GM19324 (cell line): ENCODE measurements at regions not wholly inside any gene's neighbourhood (a gene's known extent, or its start where the extent isn't known, plus 50 kb on each side); places are given as distances from the start of the nearest gene placed in this dataset.

Source experiments
- ATAC-seq: cut with Tn5 transposase; IDR thresholded peaks from one replicate; pipeline ENCODE4 v1.9.1; 2021; ENCODE audit warnings: mild to moderate bottlenecking, moderate library complexity; ENCODE audit not compliant: unreplicated experiment, low FRiP score

DNA sequence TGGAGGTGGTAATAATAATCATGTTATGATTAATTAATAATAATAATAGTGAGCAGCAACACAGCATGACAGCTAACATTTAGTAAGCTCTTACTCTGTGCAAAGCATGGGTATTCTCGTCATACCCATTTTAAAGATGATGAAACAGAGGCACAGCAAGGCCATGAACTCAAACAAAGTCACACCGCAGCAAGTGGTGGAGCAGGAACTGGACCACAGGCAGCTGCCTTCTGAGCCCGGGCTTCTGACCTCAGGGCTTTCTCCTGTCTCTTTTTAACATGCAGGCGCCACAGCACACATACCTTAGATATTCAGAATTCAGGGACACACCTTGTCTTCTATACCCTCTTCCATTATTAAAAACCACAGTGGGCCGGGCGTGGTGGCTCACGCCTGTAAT is 50.7 kb upstream of the SPATA12 start:
- no peak for ATAC-seq

DNA sequence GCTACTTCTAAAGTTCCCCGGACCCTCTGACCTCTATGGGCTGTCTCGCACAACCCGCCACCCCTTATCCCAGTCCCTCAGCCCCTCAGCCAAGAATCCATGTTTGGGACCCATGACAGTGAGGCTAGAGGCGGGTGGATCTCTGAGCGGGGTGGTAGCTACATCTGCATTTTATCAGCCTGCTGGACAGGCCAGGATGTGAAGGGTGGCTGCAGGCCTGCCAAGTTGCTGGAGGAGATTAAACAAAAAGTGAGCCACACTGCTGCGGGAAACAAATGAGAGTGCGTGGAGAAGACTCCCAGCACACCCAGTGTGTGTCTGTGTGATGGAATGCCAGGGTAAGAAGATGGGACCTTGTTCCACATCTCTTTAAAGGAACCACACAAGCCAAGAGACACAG is 51.1 kb upstream of the SPATA12 start:
- no peak for ATAC-seq

DNA sequence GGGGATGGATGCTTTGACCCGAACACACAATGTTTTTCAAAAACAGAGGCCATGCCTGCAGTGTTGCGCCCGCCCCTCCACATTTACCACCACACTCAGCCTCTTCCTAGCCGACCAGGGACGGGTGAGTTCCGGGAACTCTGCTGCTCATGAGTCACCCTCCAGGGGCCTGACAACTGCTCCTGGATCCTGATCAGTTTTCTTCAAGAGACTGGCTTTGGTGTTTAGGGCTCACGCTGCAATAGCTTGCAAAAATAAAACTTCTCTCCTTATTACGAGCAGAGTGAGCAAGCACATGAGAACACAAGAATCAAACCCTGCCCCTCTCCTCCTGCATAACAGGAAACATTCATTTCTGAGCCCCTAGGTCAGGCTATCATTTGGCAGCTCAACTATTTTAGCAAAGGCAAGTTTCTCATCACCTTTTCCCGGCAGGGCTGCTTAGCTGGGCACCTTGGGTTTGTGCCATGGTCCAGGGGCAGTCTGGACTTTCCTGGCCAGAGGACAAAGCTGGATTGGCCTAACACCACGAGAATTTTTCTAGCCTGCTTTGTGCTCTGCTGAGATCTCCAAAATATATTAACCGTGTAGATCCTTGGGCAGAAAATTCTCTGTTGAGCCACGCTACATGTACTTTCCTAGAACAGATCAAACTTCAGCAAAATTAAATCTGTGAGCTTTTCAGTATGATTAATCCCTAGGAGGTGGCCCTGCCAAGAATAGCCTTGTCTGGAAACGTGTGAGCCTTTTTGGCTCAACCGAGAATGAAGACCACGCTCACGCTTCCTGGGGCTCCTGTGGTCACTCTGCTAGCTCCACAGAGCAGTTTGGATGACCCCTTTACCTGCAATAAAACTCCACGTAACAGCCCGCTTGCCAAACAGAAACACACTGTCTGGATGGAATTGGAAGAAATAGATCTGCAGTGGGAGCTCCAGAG is 52.7 kb upstream of the SPATA12 start:
- no peak for ATAC-seq

DNA sequence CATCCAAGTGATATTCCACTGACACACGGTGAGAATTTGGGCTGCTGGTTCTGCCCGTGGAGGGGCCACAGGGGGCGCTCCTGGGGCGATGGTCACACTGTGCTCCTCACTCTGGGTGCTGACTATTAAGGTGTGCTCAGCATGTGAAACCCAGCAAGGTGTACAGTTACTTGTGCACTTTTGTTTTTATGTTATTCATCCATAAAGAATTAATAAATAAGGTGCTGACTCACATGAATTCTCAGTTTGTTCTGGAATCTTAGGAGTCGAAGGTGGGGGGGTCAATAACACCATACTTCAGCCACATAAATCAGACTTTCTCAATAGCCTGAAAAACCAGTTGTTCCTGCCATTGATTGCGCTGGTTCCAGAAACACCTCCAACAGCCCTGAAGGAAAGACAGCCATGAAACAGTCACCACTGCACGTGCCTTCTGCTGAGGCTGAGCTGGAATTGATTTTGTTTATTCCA is 53.5 kb upstream of the SPATA12 start:
- ATAC-seq = no peak

DNA sequence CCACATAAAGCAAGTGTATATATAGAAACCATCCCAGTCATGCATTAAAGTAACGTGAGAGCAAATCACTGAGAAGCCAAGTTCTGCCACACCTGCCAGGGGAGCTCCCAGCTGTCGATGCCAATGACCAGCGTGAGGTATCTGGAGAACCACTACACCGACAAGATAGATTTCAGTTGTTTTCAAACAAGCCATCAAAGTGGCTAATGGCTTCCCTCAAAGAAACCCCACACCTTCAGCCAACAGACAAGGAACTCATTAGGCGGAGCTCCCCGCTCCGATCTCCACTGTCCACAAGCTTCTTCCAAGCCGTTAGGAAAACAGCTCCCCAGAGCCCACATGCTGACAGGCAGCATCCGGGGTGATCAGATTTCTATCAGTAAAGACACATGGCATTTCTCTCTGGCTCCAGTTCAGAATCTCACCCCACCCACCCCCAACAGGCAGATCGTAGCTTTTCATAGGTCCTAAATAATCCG is 54.2 kb upstream of the SPATA12 start:
- ATAC-seq = no peak

DNA sequence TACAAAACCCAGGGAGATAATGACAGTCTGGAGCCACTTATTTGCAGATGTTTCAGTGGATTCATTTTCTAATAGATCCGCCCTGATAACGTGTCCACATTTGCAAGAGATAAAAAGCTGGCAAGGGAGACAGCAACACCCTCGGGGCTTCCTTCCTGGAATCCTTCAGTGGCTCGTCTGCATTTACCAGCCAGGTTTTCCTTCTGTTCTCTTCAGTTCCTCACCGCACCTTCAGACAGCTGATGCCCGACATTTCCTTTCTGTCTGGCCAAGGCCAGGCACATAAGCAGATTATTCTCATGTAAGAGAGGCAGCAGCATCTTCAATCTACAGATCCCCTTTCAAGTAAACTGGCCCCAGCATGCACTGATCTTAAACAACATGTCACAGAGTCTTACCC is 56.2 kb upstream of the SPATA12 start:
- ATAC-seq = no peak

DNA sequence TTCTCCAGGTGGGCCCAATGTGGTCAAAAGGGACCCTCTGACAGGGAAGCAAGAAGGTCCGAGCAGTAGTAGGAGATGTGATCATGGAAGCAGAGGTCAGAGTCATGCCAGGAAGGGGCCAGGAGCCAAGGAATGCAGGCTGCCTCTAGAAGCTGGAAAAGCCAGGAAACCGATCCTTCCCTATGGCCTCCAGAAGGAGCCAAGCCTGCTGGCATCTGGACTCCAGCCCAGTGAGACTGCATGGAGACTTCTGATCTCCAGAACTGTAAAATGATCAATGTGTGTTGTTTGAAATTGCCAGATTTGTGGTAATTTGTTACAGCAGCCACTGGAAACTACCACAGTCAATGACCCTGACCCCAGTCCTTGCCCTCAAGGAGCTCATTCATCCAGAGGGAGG is 56.8 kb upstream of the SPATA12 start:
- ATAC-seq = no peak

DNA sequence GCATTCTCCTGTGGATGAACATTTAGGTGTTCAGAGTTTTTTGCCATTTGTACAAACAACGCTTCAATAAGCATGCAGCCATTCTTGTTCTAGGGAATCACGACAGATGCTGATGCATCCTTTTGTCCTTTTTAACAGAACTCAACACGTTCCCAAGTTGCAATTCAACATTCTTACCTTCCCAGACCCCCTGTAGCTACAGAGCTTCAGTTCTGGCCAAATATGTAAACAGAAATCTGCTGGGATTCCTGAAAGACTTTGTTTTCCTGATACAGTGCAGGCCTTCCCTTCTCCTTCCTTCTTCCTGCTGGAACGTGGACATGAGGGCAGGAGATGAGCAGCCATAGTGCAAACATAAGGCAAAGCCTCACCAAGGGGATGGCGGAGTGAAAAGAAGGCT is 59.1 kb upstream of the SPATA12 start:
- ATAC-seq = no peak

DNA sequence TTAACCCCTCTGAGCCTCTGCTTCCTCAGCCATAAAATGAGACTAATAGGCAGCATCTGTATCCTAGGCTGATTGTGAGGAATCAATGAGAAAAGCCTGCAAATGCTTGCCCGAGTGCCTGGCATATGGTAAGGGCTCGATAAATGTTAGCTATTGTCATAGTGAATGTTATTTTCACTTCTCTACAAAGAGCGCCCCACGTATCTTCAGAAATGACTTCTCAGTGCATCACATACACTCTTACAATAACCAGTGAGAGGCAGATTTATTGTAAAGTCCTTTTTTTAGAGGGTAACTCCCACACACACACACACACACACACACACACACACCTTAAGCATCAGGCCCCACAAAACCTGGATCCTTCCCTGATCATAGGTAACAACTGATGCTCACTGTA is 60.5 kb upstream of the SPATA12 start:
- ATAC-seq = no peak

DNA sequence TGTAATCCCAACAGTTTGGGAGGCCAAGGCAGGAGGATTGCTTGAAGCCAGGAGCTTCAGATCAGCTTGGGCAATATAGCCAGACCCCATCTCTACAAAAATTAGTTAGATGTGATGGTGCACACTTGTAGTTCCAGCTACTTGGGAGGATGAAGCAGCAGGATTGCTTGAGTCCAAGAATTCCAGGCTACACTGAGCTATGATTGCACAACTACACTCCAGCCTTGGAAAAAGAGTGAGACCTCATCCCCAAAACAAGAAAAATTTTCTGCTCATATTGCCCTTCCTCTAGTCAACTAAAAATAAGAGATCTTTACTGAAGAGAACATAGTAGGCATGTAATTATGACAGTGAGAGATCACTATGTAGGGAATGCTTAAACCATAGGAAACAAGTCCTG is 60.9 kb upstream of the SPATA12 start:
- ATAC-seq = no peak

DNA sequence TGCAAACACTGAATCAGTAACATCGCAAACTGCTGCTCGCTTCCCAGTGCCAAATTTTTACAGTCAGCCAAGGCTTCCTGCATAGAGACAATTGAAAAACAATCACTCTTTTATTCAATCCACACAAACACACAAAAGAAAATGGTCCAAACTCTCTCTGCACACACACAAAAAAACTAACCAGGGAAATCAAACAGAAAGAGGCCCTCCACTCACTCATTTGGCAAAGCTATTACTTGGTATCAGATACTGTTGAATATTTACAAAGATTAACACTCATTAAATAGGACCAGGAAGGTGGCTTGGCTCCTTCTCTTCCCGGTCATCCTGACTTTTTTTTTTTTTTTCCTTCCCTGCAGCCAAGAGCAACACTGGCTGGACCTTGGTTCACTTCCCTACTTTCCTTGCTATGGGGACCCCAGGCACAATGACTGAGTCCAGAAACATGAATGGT is 62.4 kb upstream of the SPATA12 start:
- no peak for ATAC-seq

DNA sequence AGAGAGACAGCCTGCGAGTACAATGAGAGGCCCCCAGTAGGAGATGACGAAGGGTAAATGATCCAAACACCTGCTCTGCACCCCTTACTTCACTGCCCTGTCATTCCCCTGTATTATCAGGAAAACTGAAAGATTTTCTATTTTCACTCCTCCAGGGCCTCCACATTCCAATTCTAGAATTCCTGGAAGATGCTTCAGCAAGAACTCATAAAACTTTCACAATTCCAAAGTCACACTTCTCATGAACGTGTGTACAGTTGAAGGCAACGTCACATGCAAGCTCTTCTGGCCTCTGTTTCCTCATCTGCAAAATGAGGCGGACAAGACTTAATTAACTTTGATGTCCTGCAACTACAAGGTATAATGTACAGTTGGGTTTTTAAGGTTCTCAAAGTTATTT is 62.8 kb upstream of the SPATA12 start:
- no peak for ATAC-seq

DNA sequence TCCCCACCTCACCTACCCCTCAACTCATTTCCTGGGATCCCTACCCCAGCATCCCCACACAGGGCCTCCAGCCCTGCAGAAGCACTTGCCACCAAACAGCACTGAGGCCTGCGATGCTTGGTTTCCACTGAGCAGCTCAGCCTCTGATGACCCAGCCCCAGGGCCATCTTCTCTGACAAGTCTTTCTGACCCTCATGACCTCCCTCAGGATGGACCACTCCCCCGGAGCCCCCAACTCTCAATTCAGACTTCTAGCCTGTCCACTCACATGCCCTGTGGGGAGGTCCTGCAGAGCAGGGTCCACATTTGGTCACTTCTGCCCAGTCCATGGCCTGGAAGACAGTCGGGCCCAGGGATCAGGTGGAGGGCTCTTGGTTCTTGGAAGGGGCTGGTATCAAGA is 63.4 kb upstream of the SPATA12 start:
- ATAC-seq = no peak

DNA sequence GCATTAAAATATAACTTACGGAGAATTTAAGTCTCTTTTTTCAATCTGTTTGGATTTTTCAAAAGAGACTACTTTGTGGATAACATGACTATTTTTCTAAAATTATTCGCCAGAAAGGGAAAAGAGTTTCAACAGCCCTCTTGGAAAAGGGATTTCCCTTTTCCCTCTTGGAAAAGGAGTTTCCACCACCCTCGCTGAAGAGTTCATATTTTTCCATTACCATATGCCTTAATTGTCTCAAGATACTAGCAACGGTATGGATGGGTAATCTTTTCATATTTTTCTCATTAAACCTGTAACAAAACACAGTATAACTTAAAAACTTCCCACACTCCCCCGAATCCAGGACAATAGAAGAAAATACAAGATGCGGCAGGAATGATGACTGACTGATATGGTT is 66.1 kb upstream of the SPATA12 start:
- no peak for ATAC-seq

DNA sequence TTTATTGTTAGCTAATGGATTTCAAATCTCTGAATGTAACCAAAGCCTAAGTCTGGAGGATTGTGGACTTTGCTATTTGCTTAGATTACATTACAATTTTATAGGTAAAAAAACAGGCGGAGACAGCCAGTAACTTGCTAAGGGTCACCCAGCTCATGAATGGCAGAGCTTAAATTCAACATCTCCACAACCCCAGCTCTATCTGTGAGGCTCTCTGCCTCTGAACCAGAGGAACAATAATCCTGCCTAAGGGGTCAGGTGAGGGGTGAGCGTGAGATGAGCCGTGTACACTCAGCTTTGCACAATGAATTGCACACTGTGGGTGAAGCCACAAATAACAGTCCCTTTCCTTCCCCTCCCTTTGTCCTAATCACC is 69.8 kb upstream of the SPATA12 start:
- no peak for ATAC-seq

DNA sequence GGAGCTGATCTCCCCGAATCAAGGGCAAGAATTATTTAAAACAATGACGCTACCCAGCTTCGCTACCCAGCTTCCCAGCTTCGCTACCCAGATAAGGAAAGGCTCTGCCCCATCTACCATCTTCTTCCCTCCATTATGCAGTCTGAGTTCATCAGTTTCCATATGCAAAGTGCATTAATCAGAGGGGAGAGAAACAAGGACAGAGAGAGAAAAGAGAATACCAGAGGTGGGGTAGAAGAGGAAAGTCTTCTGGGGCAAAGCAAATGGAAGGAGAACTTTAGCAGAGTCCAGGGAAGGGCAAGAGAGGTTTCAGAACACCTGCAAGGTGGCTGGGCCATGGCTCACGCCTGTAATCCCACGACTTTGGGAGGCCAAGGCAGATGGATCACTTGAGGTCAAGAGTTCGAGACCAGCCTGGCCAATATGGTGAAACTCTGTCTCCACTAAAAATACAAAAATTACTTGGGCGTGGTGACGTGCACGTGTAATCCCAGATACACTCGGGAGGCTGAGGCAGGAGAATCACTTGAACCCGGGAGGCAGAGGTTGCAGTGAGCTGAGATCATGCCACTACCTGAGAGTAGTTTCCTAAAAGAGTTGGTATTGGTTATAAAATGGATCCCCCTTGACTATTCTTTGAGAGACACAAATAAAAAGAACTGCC is 70.4 kb upstream of the SPATA12 start:
- ATAC-seq = no peak

DNA sequence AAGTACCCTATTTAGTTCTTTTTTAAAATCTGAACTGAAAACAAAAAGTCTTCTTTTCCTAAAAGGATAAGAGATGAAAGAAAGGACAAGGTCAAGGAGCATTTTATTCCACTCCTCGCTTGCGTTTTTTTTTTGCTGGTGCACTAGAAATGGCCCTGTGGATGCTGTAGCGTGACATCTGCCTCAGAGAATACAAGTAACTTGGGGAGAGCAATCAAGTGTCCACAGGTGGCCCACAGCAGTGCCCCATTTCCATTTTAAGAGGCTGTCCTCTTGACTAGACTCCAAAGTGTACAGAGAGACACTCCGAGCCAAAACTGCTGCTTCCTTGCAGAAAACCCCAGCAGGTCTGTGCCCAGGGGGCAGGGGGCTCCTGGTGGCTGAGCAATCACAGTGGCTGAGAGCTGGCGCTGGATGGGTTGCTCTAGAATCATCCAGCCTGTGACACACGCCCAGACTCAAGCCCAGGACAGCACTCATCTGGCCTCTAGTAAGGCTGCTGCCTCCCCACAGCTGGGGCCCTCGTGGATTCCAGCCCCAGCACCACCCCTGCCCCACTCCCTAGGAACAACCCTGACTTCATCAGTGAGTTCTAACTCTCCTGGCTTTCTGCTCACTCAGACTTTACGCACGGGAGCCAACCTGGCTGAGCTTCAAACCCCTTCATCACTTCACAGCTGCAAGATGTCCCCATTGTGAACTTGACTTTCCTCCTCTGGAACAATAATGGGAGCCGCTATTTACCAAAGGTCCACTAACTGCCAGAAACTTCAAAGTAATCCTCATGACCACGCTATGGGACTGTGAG is 71.1 kb upstream of the SPATA12 start:
- no peak for ATAC-seq

DNA sequence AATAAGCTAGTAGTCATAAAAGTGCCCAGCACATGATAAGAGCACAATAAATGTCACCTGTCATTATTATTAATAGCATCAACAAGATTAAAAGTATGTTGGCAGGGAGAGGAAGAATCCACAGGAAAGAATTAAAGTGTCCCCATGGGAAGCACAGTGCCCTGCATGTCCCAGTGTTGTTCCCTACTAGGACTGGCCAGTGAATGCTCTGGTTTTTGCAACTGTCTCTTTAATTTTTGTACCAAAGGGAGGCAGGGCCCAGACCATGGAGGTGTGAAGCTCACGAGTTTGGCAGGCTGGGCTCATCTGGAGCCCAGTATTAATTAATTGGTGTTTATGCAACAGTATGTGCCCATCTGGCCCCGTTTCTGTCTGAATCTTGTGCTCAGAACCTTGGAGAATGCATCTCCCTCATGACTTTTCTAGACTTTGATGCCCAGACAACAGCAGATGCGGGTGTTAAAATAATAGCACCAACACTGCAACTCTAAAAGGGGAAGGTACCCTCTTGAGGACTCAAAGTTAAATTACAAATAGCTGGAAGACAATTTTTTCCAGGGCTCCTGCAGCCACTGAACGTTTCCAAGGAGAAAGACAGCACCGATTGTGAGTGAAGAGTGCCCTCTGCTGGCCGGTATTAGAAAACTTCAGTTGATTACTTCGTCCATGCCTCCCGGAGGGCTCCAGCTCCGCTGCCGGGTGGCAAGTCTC is 71.9 kb upstream of the SPATA12 start:
- no peak for ATAC-seq

DNA sequence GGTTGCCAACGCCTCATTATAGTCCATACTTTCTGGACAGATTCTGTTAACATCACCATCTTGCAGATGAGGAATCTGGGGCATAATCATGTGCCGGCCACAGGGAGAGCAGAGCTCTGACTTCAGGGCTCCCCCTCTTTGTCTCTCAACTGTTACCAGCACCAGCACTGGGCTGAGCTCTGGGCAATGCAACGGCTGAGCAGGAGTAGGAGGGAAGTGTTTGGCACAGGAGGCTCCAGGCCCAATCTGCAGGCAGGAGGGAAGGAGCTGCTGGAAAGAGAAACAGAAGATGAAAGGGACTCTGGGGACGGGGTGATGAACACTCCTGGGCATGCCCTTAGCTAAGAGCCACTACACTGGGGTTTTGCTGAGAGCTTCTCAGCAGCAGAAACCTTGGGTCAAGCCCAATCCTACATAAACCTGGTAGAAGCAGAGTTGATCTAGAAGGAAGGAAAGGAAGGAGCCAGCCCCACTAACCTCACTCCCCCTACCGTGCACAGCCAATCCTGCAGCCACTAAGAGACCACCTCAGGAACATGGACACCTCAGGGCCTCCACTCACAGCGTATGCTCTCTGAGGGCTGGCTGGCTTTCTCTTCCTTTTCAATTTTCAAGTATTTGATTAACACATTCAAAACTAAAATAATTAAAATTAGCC is 73.1 kb upstream of the SPATA12 start:
- no peak for ATAC-seq

DNA sequence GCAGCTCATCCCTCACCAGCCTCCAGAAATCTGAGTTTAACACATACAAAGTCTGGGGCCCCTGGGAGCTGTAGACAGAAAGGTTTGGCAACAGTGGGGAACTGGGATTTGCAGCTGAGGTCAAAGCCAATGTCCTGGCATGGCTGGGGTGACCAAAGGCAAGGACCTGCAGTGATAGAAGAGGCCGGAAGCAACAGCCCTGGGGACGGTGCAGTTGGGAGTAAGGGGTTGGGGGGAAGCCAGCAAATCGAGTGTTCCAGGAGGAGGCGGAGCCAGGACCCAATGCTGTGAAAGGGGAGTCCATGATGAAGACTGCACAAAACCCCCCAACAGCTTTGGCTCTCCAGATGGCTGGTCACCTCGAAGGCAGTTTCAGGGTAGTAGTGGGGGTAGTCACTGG is 74.1 kb upstream of the SPATA12 start:
- no peak for ATAC-seq
